ENCODE measurements at regions not wholly inside any gene's neighbourhood (a gene's known extent, or its start where the extent isn't known, plus 50 kb on each side); places are given as distances from the start of the nearest gene placed in this dataset.
"Not testable (repeated sequence)": the region's sequence is repeated elsewhere in the genome, so short reads cannot be mapped to it uniquely, and the experiment has no call there.

DNA sequence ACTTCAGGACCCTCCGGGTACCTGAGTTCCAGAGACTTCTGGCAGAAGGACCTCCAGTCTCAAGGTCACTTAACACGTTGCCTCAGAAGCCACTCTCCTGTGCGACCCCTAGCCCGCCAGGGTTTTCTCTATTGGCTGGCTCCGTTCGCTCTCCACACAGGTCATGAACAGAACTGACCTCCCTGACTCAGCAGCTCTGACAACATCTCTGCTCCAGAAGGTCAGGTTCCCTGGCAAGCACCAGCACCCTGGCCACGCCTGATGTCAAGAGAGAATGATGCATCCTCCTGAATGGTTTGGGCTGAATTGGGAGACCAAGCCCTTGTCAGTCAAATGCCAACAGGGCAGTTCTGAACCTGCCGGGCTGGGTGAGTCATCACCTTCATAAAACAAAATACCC is 84.3 kb upstream of the TMEM45B start:
- DNase-seq = no peak

DNA sequence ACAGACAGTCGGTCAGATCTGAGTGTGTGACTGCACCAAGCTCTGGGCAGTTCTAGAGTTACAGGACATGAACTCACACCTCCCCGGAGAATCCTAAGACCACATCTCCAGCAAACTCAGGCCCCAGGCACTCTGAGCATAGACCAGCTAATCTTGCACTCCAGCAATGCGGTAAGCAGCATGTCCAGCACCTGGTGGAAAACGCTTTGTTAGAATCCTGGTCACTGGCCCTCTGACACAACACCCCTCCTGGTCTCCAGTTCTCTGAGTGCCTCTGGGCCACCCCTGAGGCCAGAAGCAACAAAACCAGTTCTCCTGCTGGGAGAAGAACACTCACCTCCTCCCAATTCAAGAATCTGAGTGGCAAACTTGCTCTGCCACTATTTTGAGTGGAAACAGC is 82.7 kb upstream of the TMEM45B start:
- no peak for DNase-seq

DNA sequence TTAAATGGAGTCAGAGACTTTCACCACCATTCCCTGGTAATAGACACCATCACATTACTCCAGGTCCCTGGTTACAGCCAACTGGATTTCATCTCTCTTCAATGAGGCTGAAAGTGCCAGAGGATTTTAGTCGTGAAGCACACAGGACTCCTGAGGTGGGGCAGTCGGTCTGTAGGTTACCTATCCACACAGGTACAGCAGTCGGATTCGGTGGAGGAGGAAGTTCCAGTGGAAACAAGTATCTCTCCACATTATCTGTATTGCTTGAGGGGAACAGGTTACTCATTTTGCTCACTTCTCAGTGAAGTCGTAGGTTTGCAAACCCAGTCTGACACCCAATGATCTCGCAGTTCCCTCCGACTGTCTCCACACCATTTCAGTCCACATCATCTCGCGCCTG is 82.3 kb upstream of the TMEM45B start:
- DNase-seq = no peak

DNA sequence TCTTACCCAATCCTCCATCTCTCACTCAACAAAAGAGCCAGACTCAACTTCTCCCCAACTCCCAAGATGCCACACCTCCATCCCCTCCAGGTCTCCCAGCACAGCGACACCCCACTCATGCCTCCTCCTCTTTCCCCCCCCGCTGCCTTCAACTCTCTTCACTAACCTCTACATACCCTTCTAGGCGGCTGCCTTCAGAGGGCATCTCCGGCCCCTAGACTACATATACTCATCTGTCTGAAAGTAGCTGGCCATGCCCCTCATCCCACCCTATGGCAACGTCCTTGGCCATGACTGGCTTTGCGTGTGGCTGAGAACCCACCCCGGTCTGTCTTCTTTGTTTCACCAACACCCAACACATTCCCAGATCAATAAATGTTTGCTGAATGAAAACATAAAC is 81.7 kb upstream of the TMEM45B start:
- DNase-seq = no peak

DNA sequence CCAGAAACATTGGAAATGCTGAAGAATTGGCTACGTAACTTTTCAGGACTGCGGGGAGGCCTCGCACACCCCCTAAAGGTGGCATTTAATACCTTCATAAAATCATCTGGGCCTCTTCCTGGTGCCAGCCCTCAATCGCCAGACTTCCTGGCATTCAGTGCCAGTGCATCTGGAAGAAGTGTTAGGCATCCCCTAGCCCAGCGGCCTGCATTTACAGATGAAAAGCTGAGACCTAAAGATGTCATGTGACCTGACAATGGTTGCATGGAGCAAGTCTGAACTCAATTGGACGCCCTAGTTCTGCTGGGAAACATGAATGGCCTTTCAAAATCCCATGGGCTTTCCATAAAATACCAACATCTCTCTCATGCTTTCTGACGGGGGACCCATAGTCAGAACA is 81.0 kb upstream of the TMEM45B start:
- DNase-seq = no peak

DNA sequence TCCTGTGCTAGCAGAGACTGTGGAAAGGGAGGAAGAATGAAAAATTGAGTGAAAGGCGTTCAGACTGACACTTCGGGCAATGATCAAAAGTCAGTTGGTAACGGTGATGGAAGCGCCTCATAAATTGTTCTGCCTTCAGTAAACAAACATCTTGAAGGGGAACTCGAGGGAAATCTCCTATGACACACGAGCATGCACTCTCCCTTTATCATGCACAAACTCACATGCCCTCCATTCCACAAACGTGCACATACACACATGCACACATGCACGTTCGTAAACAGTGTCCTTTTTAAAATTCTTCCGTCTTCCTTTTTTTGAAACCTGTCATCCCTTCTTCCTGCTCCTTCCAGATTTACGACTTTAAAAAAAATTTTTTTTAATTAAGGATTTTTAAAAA is 77.8 kb upstream of the TMEM45B start:
- DNase-seq = no peak

DNA sequence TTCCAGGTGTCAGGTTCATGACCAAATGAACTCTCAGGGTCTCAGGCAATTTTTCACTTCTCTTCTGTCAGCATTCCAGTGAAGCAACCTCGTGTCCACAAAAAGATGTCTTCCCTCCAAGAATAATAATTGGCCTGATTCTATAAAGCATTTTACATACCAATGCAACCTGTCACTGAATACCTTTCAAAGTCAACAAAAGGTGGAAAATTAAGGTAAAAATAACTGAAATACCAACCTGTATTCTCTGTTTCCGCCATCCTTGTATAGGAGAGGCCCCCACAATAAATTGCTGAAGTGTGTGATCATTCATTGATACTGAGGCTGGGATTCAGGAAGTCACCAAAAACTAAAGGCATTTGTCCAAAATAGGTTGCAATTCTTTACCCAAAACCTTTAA is 77.4 kb upstream of the TMEM45B start:
- no peak for DNase-seq

DNA sequence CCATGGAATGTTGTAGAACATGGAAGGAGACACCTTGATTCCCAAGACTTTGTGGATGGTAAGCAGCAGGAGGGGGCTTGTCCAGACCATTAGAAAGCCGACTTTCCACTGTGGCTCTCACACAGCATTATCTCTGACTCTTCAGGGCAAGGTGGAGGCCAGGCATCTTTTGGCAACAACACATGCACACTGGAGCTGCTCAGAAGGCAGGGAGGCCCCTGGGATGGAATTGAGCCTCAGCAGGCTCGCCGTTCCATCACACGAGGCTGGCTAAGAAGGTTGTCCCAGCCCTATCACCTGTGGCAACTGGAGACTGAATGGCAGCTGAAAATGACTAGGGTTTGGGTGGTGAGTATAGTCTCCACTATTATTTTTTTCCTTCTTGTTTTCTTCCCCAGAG is 76.3 kb upstream of the TMEM45B start:
- DNase-seq = no peak

DNA sequence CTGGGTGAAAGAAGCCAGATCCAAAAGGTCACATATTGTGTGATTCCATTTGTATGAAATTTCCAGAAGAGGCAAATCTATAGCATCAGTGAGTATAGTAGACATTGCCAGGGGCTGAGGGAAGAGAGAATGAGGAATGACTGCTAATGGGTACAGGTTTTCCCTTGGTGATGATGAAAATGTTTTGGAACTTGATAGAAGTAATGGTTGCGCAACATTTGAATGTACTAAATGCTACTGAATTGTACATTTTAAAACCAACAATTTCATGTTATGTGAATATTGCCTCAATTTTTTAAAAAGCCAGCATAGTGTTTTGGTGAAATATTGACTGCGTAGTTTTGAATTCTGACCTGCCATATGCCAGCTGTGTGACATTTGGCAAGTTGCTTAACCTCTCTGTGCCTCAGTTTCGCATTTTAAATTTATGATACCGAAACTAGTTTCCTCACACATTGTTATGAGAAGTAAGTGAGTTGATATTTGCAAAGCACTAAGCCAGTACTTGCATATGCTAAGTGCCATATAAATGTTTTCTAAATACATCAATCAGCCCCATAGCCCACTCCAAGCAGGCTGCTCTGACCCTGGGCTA is 75.4 kb upstream of the TMEM45B start:
- DNase-seq = no peak

DNA sequence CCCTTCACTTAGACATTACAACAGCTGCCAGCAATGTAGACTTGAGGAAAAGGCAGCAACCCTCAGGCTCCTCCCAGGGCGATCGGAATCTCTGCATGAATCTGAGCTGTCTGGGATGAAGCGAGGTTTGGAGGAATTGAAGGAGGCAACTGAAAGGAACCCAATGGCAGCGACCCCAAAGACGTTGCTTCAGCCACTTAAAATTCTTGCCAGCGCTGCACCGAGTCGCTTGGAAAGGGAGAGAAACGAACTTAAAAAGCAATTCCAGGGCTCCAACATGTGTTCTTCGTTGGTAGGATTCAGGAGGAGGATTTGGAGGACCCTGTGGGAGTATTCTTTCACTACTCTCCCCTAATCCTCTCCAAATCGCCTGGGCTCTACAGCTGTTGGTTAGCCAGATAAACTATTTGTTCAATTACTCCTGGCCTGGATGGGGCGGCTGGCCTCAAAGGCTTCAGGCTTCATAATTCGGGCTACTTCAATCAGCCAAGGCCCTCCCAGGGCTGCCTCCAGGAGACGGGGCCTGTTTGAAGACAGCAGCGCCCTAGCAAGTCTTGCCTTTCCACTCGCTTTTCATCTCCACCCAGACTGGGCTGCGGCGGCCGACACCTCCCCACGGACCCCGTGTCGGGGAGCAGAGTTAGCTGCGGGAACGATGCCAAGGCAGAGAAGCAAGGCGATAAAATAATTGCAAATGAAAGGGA is 72.4 kb upstream of the TMEM45B start:
- no peak for DNase-seq

DNA sequence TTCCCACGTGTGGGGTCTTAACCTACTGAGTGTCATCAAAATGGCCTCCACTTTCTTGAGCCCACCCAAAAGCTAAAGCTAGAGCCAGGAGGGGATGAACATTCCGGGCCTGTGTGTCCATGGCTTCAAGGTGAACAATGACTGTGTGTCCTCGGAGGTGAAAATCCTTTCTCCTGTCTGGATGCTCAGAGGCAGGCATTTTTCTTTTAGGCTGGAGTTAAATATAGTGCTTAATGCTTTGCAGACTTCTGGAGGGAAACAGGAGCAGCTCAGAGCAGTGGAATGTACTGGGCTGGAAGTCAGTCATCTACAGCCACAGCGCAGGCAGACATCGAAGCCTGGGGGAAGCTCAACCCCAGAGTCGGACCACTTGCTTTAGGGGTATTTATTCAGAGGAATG is 68.6 kb upstream of the TMEM45B start:
- DNase-seq = no peak

DNA sequence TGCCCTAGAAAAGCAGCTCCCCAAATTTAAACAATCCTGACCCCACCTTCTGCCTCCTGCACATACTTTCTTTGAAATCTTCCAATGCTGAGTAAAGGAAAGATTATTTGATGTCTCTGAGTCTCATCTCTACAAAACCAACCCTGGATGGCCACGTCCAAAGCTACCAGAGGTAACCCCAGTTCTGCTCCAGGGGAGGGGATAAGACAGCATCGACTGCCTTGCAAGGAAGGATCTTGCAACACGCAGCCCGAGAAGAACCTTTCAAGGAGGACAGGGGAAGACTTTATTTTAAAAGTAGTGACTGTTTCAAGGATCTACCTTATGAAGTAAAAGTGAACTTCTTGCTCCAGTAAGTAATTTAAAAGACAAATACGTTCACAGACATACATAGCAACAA is 66.5 kb upstream of the TMEM45B start:
- no peak for DNase-seq

DNA sequence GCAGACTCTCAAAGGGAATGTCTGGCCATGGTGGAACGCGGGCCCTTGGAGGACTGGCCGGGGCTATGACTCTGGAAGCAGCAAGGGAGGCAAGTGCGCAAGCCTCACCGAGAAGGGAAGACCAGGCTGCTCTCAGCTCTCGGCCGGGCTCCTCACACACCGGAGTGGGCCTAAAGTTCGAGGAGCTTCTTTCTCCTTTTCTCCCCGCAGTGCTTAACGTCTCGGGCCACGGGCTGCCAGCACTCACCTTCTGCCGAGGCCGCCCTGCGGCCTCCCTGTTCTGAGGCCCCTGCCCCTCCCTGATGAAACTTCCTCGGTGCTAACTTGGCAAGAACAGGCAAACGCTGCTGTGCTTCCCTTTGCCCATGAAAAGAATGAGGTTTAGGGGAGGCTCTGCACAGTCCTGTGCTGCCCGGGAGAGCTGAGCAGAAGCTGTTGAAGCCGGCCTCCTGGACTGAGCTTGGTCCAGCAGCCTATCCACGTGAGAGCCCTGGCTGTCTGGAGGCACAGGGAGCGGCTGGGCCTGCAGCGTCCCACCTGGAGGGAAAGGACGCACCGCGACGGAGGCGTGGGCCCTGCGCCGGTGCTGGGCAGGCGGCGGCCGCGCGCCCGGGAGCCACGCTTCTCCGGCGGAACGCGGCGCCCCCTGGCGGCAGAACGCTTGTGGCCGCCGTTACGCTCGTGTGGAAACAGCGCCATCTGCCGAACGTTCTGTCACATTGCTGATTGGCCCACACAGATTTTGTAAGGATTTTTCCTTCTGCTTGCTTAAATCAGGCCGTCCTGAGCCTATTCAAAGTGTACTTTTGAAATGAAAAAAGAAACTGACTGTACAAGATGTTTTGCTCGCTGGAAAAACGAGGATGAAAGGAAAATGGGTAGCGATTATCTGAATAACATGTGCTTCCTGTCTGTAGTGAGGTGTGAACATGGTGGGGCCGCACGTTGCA is 65.0 kb upstream of the TMEM45B start:
- DNase-seq = peak; percentile 94

DNA sequence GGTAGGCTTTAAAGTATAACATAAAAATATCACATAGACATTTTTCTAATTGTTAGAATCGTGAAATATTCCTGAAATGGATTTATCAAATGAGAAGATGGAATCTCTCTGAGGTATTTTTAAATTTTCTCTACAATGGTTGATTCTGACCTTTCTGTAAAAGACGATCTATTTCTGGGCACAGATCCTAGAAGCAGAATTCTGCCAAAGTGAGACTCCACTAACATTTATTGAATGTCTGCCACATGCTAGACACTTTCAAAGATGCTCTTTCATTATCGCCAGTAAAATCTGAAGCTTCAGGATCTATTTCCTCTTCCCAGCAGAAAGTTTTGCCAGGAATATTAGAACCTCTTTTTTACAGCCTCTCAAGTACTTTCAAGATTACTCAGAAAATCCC is 64.1 kb upstream of the TMEM45B start:
- DNase-seq = no peak

DNA sequence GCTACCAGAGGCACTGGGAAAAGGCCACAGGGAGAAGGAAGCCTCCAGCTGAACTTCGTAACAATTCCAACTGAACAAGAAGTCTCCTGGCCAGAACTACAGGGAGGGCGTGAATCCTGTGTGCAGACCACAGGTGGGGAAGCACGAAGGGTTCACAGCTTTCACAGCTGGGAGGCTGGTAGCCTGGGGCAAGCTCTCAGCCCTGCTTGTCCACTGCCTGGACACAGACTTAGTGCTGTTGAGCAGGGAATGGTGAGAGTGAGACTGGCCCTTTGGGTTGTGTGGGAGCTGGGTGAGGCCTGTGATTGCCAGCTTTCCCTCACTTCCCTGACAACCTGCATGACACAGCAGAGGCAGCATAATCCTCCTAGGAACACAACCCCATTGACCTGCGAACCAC is 52.1 kb upstream of the TMEM45B start:
- not testable (repeated sequence) for DNase-seq

DNA sequence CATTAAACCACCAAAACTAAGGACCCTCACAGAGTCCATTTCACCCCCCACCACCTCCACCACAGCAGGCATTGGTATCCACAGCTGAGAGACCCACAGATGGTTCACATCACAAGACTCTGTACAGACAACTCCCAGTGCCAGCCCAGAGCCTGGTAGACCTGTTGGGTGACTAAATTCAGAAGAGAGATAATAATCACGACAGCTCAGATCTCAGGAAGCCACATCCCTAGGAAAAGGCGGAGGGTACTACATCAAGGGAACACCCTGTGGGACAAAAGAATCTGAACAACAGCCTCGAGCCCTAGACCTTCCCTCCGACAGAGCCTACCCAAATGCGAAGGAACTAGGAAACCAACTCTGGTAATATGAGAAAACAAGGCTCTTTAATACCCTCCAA is 51.4 kb upstream of the TMEM45B start:
- DNase-seq = not testable (repeated sequence)
